ENCODE measurements at regions not wholly inside any gene's neighbourhood (a gene's known extent, or its start where the extent isn't known, plus 50 kb on each side); places are given as distances from the start of the nearest gene placed in this dataset.

GRCh38 chr4:97142410-97142809, 1000.9 kb downstream of the STPG2 start:
- TF ChIP-seq CTCF (IDR thresholded peaks at IDR 0.05) = no peak
- TF ChIP-seq SIN3A (IDR thresholded peaks at IDR 0.05; ENCODE audit: borderline replicate concordance, insufficient read depth, low read depth, low read length) = no peak

All from Panc1 (cell line).